ENCODE measurements at regions not wholly inside any gene's neighbourhood (a gene's known extent, or its start where the extent isn't known, plus 50 kb on each side); places are given as distances from the start of the nearest gene placed in this dataset.

DNA sequence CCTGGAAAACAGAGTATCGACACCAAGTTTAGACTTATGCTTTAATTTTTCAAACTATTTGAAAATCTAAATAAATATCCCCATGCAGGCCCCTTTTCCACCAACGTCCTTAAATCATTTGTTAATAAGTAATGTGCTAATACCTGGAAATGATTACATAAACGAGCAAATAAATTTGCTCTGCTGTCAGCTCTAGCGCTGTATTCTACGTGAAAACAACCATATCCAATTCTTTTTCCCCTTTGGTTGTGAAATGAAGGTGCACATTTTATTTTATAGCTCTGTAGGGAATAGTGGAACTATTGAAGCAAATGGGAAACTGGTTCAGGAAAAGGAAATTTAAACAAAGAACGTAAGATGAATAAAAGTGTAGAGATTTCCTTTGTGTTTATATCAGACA is 137.7 kb upstream of the ZNF608 start:
- no peaks in the 10 kb centered on the region for H3K36me3 ChIP-seq (replicated peaks in 1 of 2; ENCODE audit: control insufficient read depth in 1 of 2, insufficient read depth in 2 of 2, low read length in 2 of 2)
- CTCF ChIA-PET (ENCODE audit: low intra/inter-chr PET ratio, low total read pairs) = no interaction called here

More for the DNA sequence above, 137.7 kb upstream of the ZNF608 start:
- no peak overlapping the region for H3K27ac ChIP-seq (ENCODE audit: extremely low read length, insufficient read depth, low read length)
- POLR2A ChIA-PET = no interaction called here
- BruUV-seq (replicated peaks) = no TSS peak
- no peaks in the 10 kb centered on the region for H3K79me2 ChIP-seq (ENCODE audit: insufficient read depth, low read length)
- peaks cover 22% of the 10 kb centered on the region for H3K4me1 ChIP-seq (ENCODE audit: insufficient read depth, low read length)
- intact Hi-C loops (cut with micrococcal nuclease; ENCODE audit: unreplicated experiment) = no loop called here
- DNase-seq (ENCODE audit: low spot score) = no peak
- in situ Hi-C loops (cut with HindIII; ENCODE audit: extremely low pct_ligation_motif_present, low pct_unique_long_range_greater_than_20kb) = no loop called here
- no peak for TF ChIP-seq ZNF775 (CRISPR knock-in tag; IDR thresholded peaks at IDR 0.05; ENCODE audit: borderline replicate concordance)
- TF ChIP-seq, protein P1, sequence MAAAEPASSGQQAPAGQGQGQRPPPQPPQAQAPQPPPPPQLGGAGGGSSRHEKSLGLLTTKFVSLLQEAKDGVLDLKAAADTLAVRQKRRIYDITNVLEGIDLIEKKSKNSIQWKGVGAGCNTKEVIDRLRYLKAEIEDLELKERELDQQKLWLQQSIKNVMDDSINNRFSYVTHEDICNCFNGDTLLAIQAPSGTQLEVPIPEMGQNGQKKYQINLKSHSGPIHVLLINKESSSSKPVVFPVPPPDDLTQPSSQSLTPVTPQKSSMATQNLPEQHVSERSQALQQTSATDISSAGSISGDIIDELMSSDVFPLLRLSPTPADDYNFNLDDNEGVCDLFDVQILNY (CRISPR knock-in tag; conservative IDR thresholded peaks at IDR 0.05) = no peak
- no peak for TF ChIP-seq JUND (CRISPR knock-in tag; IDR thresholded peaks at IDR 0.05)
- TF ChIP-seq TOPORS (CRISPR knock-in tag; IDR thresholded peaks at IDR 0.05) = no peak
- no peak for TF ChIP-seq ZNF879 (CRISPR knock-in tag; IDR thresholded peaks at IDR 0.05)
- TF ChIP-seq RFX1 (IDR thresholded peaks at IDR 0.05) = no peak
- no peak for TF ChIP-seq TRIM24 (CRISPR knock-in tag; IDR thresholded peaks at IDR 0.05)
- TF ChIP-seq, protein P2, sequence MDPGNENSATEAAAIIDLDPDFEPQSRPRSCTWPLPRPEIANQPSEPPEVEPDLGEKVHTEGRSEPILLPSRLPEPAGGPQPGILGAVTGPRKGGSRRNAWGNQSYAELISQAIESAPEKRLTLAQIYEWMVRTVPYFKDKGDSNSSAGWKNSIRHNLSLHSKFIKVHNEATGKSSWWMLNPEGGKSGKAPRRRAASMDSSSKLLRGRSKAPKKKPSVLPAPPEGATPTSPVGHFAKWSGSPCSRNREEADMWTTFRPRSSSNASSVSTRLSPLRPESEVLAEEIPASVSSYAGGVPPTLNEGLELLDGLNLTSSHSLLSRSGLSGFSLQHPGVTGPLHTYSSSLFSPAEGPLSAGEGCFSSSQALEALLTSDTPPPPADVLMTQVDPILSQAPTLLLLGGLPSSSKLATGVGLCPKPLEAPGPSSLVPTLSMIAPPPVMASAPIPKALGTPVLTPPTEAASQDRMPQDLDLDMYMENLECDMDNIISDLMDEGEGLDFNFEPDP (CRISPR knock-in tag; conservative IDR thresholded peaks at IDR 0.05) = no peak
- no peak for TF ChIP-seq SIN3A (IDR thresholded peaks at IDR 0.05; ENCODE audit: borderline replicate concordance, low read depth, low read length)
- no peak for TF ChIP-seq ZNF782 (CRISPR knock-in tag; IDR thresholded peaks at IDR 0.05; ENCODE audit: borderline replicate concordance)
- TF ChIP-seq, protein P3, sequence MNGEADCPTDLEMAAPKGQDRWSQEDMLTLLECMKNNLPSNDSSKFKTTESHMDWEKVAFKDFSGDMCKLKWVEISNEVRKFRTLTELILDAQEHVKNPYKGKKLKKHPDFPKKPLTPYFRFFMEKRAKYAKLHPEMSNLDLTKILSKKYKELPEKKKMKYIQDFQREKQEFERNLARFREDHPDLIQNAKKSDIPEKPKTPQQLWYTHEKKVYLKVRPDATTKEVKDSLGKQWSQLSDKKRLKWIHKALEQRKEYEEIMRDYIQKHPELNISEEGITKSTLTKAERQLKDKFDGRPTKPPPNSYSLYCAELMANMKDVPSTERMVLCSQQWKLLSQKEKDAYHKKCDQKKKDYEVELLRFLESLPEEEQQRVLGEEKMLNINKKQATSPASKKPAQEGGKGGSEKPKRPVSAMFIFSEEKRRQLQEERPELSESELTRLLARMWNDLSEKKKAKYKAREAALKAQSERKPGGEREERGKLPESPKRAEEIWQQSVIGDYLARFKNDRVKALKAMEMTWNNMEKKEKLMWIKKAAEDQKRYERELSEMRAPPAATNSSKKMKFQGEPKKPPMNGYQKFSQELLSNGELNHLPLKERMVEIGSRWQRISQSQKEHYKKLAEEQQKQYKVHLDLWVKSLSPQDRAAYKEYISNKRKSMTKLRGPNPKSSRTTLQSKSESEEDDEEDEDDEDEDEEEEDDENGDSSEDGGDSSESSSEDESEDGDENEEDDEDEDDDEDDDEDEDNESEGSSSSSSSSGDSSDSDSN (CRISPR knock-in tag; IDR thresholded peaks at IDR 0.05) = no peak
- no peak for TF ChIP-seq GLI4 (CRISPR knock-in tag; IDR thresholded peaks at IDR 0.05; ENCODE audit: borderline replicate concordance)
- TF ChIP-seq, protein P4, sequence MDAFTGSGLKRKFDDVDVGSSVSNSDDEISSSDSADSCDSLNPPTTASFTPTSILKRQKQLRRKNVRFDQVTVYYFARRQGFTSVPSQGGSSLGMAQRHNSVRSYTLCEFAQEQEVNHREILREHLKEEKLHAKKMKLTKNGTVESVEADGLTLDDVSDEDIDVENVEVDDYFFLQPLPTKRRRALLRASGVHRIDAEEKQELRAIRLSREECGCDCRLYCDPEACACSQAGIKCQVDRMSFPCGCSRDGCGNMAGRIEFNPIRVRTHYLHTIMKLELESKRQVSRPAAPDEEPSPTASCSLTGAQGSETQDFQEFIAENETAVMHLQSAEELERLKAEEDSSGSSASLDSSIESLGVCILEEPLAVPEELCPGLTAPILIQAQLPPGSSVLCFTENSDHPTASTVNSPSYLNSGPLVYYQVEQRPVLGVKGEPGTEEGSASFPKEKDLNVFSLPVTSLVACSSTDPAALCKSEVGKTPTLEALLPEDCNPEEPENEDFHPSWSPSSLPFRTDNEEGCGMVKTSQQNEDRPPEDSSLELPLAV (CRISPR knock-in tag; conservative IDR thresholded peaks at IDR 0.05; ENCODE audit: low read depth) = no peak
- TF ChIP-seq ZNF746 (CRISPR knock-in tag; IDR thresholded peaks at IDR 0.05) = no peak
- no peak for TF ChIP-seq ZNF703 (CRISPR knock-in tag; IDR thresholded peaks at IDR 0.05; ENCODE audit: borderline replicate concordance)
- TF ChIP-seq SOX6 (IDR thresholded peaks at IDR 0.05) = no peak
- no peak for TF ChIP-seq SOX6 (CRISPR knock-in tag; IDR thresholded peaks at IDR 0.05)
- TF ChIP-seq, protein P5, sequence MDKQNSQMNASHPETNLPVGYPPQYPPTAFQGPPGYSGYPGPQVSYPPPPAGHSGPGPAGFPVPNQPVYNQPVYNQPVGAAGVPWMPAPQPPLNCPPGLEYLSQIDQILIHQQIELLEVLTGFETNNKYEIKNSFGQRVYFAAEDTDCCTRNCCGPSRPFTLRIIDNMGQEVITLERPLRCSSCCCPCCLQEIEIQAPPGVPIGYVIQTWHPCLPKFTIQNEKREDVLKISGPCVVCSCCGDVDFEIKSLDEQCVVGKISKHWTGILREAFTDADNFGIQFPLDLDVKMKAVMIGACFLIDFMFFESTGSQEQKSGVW (CRISPR knock-in tag; IDR thresholded peaks at IDR 0.05; ENCODE audit: borderline replicate concordance) = no peak
- TF ChIP-seq SRF (IDR thresholded peaks at IDR 0.05; ENCODE audit: low read depth, low read length) = no peak
- no peaks in the 10 kb centered on the region for H3K9me3 ChIP-seq (ENCODE audit: low read length)
- no peak overlapping the region for H3K4me3 ChIP-seq (replicated peaks in 1 of 3; ENCODE audit: insufficient read depth in 1 of 3, low read depth in 2 of 3, low read length in 3 of 3)
- no peak overlapping the region for H3K4me2 ChIP-seq (ENCODE audit: low read depth, low read length)
- no peaks in the 10 kb centered on the region for H3K27me3 ChIP-seq (ENCODE audit: control insufficient read depth in 1 of 2, insufficient read depth in 2 of 2, low read length in 2 of 2)
- ATAC-seq = no peak
- no peak overlapping the region for H3K9ac ChIP-seq (ENCODE audit: insufficient read depth, low read depth, low read length)
- WGBS (ENCODE audit: low lambda C conversion rate) = 59% methylated on average over 6 of the region's 6 CpGs
- FAIRE-seq = no peak
- no peaks in the 10 kb centered on the region for H4K20me1 ChIP-seq (ENCODE audit: insufficient read depth, low read length)
- no peak overlapping the region for H2AFZ ChIP-seq (ENCODE audit: low read length)

Data from HepG2 (cell line).